K562 (cell line): ENCODE measurements at regions not wholly inside any gene's neighbourhood (a gene's known extent, or its start where the extent isn't known, plus 50 kb on each side); places are given as distances from the start of the nearest gene placed in this dataset.
A peak's percentile ranks its signal among the peaks of the same experiment; 100 is the strongest.

Experiments
- ATAC-seq: fragments of 200-7000 bp; cut with Tn5 transposase; 3 replicates; pipeline ENCODE4 v1.9.1; 2020; ENCODE audit warnings: moderate library complexity
- BruUV-seq: library from RNA; stranded (reverse); fragments of 400-500 nt; replicated peaks from 2 replicates; lab custom pipeline; 2021; lab: Mats Ljungman, UMichigan
- CTCF ChIA-PET: fragments of 300-600 bp; formaldehyde crosslinking; extraction: SDS; loops from one replicate; lab custom pipeline; 2021; ENCODE audit warnings: low intra/inter-chr PET ratio; lab: Yijun Ruan, JAX
- POLR2A ChIA-PET: fragments of 300-600, 350-650 bp; sonication (Branson Sonifier 250); formaldehyde crosslinking; extraction: SDS; loops from one replicate; lab custom pipeline; 2021; ENCODE audit warnings: antibody characterized with exemption, inconsistent platforms; lab: Yijun Ruan, JAX
- DNase-seq, 4 experiments: peaks; one replicate each; pipeline versions ENCODE4 v3.0.0 to v3.0.0-alpha.2; 2011 to 2018; ENCODE audit warnings: low spot score in 3 of 4, mixed read lengths in 3 of 4; ENCODE audit errors: extremely low read depth in 1 of 4
- FAIRE-seq: peaks from 2 replicates; lab custom pipeline; 2011; peaks lifted over from hg19 to GRCh38; lab: Jason Lieb, UNC
- H2AFZ ChIP-seq: 2 replicates; pipeline ENCODE4 v1.6.0; 2011; ENCODE audit warnings: low read depth, low read length, control low read depth, inconsistent platforms
- H3K27ac ChIP-seq: fragments of 200-600 bp; 3 replicates; pipeline ENCODE4 v1.8.0; 2011; ENCODE audit warnings: low read depth, mild to moderate bottlenecking, control low read depth, inconsistent platforms, low read length, moderate library complexity, mixed read lengths; ENCODE audit errors: extremely low read depth
- H3K27me3 ChIP-seq, 2 experiments: fragments of 300-600 bp in 1 of 2; 2 replicates in 1 of 2; 3 replicates in 1 of 2; pipeline versions ENCODE4 v1.6.0 to v1.8.0; 2011; ENCODE audit warnings: inconsistent platforms in 2 of 2, low read length in 2 of 2, mild to moderate bottlenecking in 1 of 2, mixed read lengths in 1 of 2, moderate library complexity in 1 of 2; ENCODE audit not compliant: control insufficient read depth in 2 of 2, insufficient read depth in 2 of 2
- H3K36me3 ChIP-seq: fragments of 300-600 bp; 3 replicates; pipeline ENCODE4 v1.8.0; 2011; ENCODE audit warnings: mild to moderate bottlenecking, low read length, inconsistent platforms; ENCODE audit not compliant: control insufficient read depth, insufficient read depth
- H3K4me1 ChIP-seq, 2 experiments: fragments of 200-600 bp in 1 of 2; replicated peaks in 1 of 2; 2 replicates in 1 of 2; 3 replicates in 1 of 2; pipeline versions ENCODE4 v1.5.1 to v1.8.0; 2011; ENCODE audit warnings: inconsistent platforms in 2 of 2, low read length in 2 of 2, mild to moderate bottlenecking in 1 of 2, mixed read lengths in 1 of 2, moderate library complexity in 1 of 2; ENCODE audit not compliant: control insufficient read depth in 2 of 2, insufficient read depth in 2 of 2
- H3K4me2 ChIP-seq: 2 replicates; pipeline ENCODE4 v1.6.1; 2011; ENCODE audit warnings: low read length, control low read depth, inconsistent platforms, mixed read lengths; ENCODE audit not compliant: insufficient read depth
- H3K4me3 ChIP-seq: fragments of 200-600 bp; sonication (generic), shearing (Covaris generic); 2 replicates; pipeline ENCODE4 v1.5.1; 2016; ENCODE audit warnings: control low read depth, inconsistent platforms
- H3K79me2 ChIP-seq: fragments of 200-600 bp; 3 replicates; pipeline ENCODE4 v1.8.0; 2011; ENCODE audit warnings: low read length, inconsistent platforms; ENCODE audit not compliant: control insufficient read depth, insufficient read depth
- H3K9ac ChIP-seq, 2 experiments: 2 replicates each; pipeline versions ENCODE4 v1.6.0 to v1.6.1; 2011; ENCODE audit warnings: low read depth in 2 of 2, low read length in 2 of 2, control low read depth in 1 of 2, inconsistent platforms in 1 of 2, mild to moderate bottlenecking in 1 of 2, mixed read lengths in 1 of 2; ENCODE audit not compliant: insufficient read depth in 1 of 2
- H3K9me1 ChIP-seq: one replicate; pipeline ENCODE4 v1.6.0; 2011; ENCODE audit warnings: inconsistent platforms, mild to moderate bottlenecking, low read length, moderate library complexity; ENCODE audit not compliant: control insufficient read depth, insufficient read depth
- H3K9me3 ChIP-seq: replicated peaks from 2 replicates; pipeline ENCODE4 v1.5.1; 2011; ENCODE audit warnings: low read depth, low read length, inconsistent platforms; ENCODE audit not compliant: control insufficient read depth, insufficient read depth
- H4K20me1 ChIP-seq: replicated peaks from 2 replicates; pipeline ENCODE4 v1.6.1; 2011; ENCODE audit warnings: low read length, inconsistent platforms, mixed read lengths; ENCODE audit not compliant: control insufficient read depth, insufficient read depth
- CBFA2T2 ChIP-seq: fragments of 450-650 bp; conservative IDR thresholded peaks from 2 replicates; pipeline ENCODE4 v1.6.1; 2017; ENCODE audit warnings: mild to moderate bottlenecking
- CCNT2 ChIP-seq: IDR thresholded peaks from 2 replicates; pipeline ENCODE4 v1.6.1; 2011; ENCODE audit warnings: borderline replicate concordance, low read depth, mild to moderate bottlenecking, moderate library complexity, mixed read lengths, low read length; ENCODE audit not compliant: insufficient read length; ENCODE audit errors: extremely low read depth
- NFYB ChIP-seq: IDR thresholded peaks from 2 replicates; pipeline ENCODE4 v1.6.1; 2011; ENCODE audit warnings: mild to moderate bottlenecking, moderate library complexity; ENCODE audit not compliant: insufficient read length; ENCODE audit errors: extremely low read depth
- RBBP5 ChIP-seq: fragments of 200-600 bp; sonication (generic); IDR thresholded peaks from 2 replicates; pipeline ENCODE4 v1.6.1; 2012; ENCODE audit warnings: borderline replicate concordance, mild to moderate bottlenecking, low read length, control low read depth, inconsistent platforms; ENCODE audit not compliant: insufficient read depth, poor library complexity, severe bottlenecking
- ZNF444 ChIP-seq: fragments of 250-450 bp; sonication (Bioruptor Pico); IDR thresholded peaks from 2 replicates; pipeline ENCODE4 v1.4.0; 2020; ENCODE audit warnings: mild to moderate bottlenecking, moderate library complexity
- WGBS: fragments of 100-300 bp; shearing (Covaris generic); methylation state at CpG from one replicate; pipeline ENCODE4 v1.1.6; 2016; ENCODE audit warnings: low coverage, mixed read lengths; ENCODE audit not compliant: insufficient coverage; ENCODE audit errors: missing lambda C conversion rate; 5-methylcytosine and 5-hydroxymethylcytosine counted together
- in situ Hi-C: fragments of 300-500 bp; cut with MboI; formaldehyde crosslinking; loops from 4 replicates; pipeline ENCODE4 v1.15.0; 2018; ENCODE audit warnings: inconsistent platforms, mixed read lengths
- intact Hi-C: fragments of 100-400 bp; cut with micrococcal nuclease; formaldehyde crosslinking; loops from 2 replicates; pipeline ENCODE4 v1.14.2; 2022
- TF ChIP-seq, protein P1 (sequence below): fragments of 450-650 bp; formaldehyde crosslinking; IDR thresholded peaks from 2 replicates; pipeline ENCODE4 v1.4.0; 2020; ENCODE audit warnings: mild to moderate bottlenecking, mixed read lengths
- TF ChIP-seq, protein P2 (sequence below): sonication (generic); formaldehyde crosslinking; IDR thresholded peaks from 2 replicates; pipeline ENCODE4 v1.5.0; 2020; ENCODE audit warnings: missing genetic modification reagents
- TF ChIP-seq, protein P3 (sequence below): sonication (generic); formaldehyde crosslinking; IDR thresholded peaks from 2 replicates; pipeline ENCODE4 v1.8.0; 2022; ENCODE audit warnings: missing genetic modification reagents, mild to moderate bottlenecking, borderline replicate concordance
- TF ChIP-seq, protein P4 (sequence below): sonication (generic); formaldehyde crosslinking; IDR thresholded peaks from 2 replicates; pipeline ENCODE4 v1.9.0; 2022; ENCODE audit warnings: mild to moderate bottlenecking, missing genetic modification reagents
- TF ChIP-seq, protein P5 (sequence below): fragments of 250-450 bp; sonication (Bioruptor Pico); IDR thresholded peaks from 2 replicates; pipeline ENCODE4 v1.5.0; 2021; ENCODE audit warnings: mild to moderate bottlenecking, borderline replicate concordance

DNA sequence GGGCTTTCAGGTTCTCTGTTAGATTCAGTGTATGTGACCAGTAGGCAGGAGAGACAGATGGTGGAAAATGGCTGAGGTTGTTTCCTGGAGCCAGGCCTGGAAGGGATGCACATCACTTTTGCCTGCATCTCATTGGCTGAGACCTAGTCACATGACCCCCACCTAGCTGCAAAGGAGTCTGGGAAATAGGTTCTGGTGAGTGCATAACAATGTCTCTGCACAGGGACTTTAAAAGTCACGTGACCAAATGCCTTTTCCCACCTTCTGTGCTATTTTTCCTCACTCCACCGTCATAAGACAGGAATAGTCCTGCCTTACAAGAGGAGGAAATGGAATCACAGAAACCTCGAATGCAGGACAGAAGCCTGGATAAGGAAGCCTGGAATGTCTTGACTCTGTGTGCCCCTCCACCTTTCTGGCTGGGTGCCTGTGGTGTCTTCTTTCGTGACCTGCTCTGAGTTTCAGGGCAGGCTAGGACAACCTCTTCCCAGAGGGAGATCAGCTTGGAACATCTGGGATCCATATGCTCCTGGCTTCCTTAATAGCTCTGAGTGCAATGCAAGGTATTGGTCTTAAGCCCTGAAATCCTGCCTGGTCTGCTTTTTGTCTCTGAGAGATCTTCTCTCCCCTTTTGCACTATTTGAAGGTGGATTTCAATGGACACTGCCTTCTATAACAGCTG, 139.9 kb upstream of the ZNF438 start:
- intact Hi-C loops = no loop called here
- no peaks in the 10 kb centered on the region for H3K9me1 ChIP-seq
- no peak overlapping the region for H3K4me3 ChIP-seq
- H3K27ac ChIP-seq = no peak overlapping the region
- in situ Hi-C loops = no loop called here
- CTCF ChIA-PET = no interaction called here
- H3K4me1 ChIP-seq = no peaks in the 10 kb centered on the region
- no peaks in the 10 kb centered on the region for H3K9me3 ChIP-seq
- FAIRE-seq (no peak), DNase-seq (peak in 2 of 4 experiments; percentile 17 to 30), ATAC-seq (no peak)
- H3K9ac ChIP-seq = no peak overlapping the region
- BruUV-seq = no TSS peak
- no peaks in the 10 kb centered on the region for H3K27me3 ChIP-seq
- POLR2A ChIA-PET = no interaction called here
- WGBS = 3% methylated on average over 4 of the region's 4 CpGs
- H3K79me2 ChIP-seq = no peaks in the 10 kb centered on the region
- no peak overlapping the region for H2AFZ ChIP-seq
- H3K36me3 ChIP-seq = no peaks in the 10 kb centered on the region
- no peaks in the 10 kb centered on the region for H4K20me1 ChIP-seq
- no peak overlapping the region for H3K4me2 ChIP-seq
- TF ChIP-seq NFYB (peak; percentile 13), RBBP5 (no peak), CBFA2T2 (peak; percentile 28; the same call in 1 of the 2 replicates), CCNT2 (no peak), ZNF444 (CRISPR knock-in tag) (no peak)
- TF ChIP-seq, protein P1, sequence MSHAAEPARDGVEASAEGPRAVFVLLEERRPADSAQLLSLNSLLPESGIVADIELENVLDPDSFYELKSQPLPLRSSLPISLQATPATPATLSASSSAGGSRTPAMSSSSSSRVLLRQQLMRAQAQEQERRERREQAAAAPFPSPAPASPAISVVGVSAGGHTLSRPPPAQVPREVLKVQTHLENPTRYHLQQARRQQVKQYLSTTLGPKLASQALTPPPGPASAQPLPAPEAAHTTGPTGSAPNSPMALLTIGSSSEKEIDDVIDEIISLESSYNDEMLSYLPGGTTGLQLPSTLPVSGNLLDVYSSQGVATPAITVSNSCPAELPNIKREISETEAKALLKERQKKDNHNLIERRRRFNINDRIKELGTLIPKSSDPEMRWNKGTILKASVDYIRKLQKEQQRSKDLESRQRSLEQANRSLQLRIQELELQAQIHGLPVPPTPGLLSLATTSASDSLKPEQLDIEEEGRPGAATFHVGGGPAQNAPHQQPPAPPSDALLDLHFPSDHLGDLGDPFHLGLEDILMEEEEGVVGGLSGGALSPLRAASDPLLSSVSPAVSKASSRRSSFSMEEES (CRISPR knock-in tag) = peak; percentile 91
- TF ChIP-seq, protein P2, sequence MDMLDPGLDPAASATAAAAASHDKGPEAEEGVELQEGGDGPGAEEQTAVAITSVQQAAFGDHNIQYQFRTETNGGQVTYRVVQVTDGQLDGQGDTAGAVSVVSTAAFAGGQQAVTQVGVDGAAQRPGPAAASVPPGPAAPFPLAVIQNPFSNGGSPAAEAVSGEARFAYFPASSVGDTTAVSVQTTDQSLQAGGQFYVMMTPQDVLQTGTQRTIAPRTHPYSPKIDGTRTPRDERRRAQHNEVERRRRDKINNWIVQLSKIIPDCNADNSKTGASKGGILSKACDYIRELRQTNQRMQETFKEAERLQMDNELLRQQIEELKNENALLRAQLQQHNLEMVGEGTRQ = peak; percentile 60; the same call in 1 of the 2 replicates
- TF ChIP-seq, protein P3, sequence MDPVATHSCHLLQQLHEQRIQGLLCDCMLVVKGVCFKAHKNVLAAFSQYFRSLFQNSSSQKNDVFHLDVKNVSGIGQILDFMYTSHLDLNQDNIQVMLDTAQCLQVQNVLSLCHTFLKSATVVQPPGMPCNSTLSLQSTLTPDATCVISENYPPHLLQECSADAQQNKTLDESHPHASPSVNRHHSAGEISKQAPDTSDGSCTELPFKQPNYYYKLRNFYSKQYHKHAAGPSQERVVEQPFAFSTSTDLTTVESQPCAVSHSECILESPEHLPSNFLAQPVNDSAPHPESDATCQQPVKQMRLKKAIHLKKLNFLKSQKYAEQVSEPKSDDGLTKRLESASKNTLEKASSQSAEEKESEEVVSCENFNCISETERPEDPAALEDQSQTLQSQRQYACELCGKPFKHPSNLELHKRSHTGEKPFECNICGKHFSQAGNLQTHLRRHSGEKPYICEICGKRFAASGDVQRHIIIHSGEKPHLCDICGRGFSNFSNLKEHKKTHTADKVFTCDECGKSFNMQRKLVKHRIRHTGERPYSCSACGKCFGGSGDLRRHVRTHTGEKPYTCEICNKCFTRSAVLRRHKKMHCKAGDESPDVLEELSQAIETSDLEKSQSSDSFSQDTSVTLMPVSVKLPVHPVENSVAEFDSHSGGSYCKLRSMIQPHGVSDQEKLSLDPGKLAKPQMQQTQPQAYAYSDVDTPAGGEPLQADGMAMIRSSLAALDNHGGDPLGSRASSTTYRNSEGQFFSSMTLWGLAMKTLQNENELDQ = no peak
- TF ChIP-seq, protein P4, sequence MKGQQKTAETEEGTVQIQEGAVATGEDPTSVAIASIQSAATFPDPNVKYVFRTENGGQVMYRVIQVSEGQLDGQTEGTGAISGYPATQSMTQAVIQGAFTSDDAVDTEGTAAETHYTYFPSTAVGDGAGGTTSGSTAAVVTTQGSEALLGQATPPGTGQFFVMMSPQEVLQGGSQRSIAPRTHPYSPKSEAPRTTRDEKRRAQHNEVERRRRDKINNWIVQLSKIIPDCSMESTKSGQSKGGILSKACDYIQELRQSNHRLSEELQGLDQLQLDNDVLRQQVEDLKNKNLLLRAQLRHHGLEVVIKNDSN (CRISPR knock-in tag) = peak; percentile 74
- TF ChIP-seq, protein P5, sequence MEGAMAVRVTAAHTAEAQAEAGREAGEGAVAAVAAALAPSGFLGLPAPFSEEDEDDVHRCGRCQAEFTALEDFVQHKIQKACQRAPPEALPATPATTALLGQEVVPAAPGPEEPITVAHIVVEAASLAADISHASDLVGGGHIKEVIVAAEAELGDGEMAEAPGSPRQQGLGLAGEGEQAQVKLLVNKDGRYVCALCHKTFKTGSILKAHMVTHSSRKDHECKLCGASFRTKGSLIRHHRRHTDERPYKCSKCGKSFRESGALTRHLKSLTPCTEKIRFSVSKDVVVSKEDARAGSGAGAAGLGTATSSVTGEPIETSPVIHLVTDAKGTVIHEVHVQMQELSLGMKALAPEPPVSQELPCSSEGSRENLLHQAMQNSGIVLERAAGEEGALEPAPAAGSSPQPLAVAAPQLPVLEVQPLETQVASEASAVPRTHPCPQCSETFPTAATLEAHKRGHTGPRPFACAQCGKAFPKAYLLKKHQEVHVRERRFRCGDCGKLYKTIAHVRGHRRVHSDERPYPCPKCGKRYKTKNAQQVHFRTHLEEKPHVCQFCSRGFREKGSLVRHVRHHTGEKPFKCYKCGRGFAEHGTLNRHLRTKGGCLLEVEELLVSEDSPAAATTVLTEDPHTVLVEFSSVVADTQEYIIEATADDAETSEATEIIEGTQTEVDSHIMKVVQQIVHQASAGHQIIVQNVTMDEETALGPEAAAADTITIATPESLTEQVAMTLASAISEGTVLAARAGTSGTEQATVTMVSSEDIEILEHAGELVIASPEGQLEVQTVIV (CRISPR knock-in tag) = no peak
